ENCODE measurements at regions not wholly inside any gene's neighbourhood (a gene's known extent, or its start where the extent isn't known, plus 50 kb on each side); places are given as distances from the start of the nearest gene placed in this dataset.
A peak's percentile ranks its signal among the peaks of the same experiment; 100 is the strongest.

DNA sequence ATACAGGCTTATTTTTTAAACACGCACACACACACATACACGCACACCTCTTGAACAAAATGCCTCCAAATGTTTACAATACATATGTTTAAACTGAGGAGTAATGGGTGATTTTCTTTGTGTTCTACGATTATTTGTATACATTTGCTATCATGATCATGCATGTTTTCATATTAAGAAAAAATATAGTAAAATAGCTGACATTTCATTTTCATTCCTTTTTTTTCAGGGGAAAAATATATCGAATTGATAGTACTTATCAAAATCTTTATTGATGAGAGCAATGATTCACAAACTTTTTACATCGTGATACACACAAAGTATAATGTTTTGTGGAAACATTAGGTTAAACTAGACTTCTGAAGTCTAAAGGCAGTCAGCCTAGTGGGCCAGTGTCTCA lies 618.9 kb downstream of the TECRL start:
- DNase-seq: no peak

DNA sequence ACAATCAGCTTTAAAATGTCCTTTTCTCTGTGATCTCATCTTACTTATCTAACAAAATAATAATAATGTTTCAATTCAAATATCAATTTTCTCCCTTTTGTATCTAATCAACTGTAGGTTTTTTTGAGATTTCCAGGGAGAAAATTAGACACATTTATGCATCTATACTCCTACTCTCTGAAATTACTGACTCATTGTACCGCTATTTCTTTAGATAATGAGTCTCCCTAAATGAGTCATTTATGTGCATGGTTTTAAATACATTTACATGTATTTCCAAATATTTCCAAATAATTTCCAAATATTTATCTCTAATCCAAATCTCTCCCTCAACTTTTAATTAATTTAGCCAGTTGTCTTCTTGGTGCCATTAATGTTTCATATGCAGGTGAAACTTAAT lies 621.0 kb downstream of the TECRL start:
- no peak for DNase-seq

DNA sequence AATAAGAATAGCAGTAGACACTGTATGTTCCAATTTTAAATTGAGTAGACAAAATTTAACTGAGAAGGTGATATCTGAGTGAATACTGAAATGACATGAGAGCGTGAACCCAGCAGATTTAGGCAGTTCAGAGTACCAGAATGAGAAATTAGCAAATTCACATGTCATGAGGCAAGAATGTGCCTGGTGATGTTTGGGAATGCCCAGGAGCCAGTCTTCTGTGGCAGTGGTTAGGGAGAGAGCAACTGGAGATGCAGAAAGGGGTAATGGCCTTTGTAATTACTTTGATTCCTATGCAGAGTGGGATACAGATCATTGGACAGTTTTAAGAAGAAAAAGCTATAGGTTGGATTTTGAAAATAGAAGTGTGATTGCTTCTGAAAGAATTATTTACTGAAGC lies 621.9 kb downstream of the TECRL start:
- DNase-seq: no peak

DNA sequence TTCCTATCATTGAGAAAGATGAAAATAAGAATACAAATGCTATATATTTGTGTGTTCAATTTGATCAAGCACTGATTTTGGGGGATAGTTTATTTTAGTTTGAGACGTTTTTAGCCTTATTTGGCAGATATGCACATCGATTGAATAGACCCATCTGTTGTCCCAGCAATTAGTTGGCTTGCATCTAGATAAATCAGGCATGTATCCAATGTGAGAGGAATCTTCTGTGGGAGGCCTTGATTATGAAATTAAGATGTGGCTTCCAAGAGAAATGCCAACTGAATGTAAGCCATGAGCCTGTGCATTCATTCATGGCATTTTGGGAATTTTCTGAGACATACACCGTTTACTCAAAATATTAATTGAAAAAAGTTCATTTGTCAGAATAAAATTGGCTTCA lies 623.1 kb downstream of the TECRL start:
- DNase-seq: no peak

DNA sequence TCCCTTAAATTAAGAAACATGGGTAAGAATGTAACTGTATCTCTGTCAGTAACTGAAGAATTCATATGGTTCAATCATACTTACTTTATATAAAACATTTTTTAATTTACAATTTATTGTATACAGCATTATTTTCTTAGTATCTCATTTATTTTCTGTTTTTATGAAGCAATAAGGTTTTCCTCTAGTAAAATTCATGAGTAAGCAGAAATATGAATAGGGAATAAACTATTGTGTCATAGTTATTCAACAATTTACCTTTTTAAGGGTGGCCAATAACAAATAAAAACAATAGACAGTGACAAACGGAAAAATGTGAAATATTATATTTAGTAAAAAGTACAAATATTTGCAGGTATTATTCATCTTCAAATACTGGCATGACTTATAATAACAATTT lies 624.4 kb downstream of the TECRL start:
- DNase-seq: no peak

DNA sequence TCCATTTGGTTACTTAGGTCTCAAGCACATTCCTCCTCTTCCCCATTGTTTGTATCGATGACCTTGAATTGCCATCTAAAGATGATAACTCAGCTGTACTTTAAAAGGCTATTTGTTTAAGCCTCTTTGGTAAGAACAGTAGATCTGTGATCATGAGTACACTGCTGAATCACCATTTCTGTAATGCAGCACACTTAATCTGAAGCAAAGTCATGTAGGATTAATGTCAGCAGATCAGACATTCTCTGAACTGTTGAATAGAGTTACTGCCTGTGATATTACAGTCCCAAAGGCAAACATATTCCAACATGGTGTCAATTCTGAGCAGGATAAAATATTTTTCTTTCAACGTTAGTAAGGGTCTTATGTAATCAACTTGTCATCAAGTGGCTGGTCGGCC lies 631.6 kb downstream of the TECRL start:
- no peak for DNase-seq

DNA sequence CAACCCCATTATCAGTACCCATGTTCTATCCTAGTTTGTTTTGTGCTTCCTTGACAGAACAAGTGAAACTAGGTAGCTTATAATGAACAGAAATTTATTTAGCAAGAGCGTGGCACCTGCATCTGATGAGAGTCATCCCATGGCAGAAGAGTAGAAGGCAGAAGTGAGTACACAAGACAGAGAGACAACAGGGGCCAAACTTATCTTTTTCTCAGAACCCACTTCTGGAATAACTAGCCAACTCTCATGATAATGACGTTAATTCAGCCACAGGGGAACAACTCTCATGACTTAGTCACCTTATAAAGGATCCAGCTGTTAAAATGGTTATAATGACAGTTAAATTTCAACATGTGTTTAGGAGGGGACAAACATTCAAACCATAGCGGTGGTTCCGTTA lies 644.9 kb downstream of the TECRL start:
- DNase-seq: no peak

DNA sequence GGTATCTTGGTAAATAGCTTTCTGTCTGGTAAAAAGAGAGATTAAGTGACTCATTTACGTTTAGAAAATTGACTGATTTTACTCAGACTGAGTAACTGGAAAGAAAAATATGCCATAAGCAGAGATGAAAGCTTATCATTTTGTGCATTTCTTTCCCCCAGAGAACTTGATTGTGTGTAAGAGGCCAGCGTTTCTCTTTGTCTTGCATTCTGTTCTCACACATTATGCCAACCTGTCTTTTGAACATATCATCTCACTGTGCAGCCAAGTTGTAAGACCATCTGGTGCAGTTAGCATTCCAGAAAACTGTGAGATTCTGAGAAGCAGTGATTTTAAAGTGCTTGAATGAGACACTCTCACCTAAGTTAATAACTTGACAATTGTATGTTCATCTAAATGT lies 651.3 kb downstream of the TECRL start:
- DNase-seq: no peak

DNA sequence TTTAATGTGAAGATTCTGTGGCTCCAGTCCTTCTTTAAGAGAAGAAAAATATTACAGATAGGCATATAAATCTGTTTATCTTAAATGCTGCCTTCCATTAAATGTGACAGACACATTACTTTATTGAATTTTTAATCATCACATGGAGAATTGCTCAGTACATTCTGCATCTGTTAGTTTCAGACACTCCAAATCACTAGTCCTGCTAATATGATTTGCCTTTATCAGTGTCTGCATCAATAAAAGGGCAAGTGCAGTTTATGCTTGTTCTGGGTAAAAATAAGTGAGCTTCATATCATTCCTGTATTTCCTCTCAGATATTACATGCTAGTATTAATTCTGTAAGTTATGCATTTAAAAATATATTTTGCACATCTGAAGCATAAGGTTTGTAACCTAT lies 666.4 kb downstream of the TECRL start:
- no peak for DNase-seq

DNA sequence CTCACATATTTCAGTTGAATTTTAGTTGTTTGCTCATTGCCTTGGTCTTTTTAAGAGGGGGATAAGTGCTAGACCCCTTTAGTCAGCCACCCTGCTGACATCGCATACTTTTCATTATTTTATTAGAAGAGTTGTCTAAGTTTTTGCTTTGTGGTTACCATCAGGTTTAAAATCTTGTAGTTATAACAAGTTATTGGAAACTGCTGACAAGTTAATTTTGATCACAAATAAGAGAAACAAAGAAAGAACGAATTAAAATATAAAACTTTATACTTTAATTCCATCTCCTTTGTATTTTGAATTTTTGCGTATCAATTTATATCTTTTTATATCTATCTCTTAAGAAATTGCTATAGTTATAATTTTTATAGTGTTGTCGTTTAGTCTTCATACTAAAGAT lies 679.7 kb downstream of the TECRL start:
- no peak for DNase-seq

DNA sequence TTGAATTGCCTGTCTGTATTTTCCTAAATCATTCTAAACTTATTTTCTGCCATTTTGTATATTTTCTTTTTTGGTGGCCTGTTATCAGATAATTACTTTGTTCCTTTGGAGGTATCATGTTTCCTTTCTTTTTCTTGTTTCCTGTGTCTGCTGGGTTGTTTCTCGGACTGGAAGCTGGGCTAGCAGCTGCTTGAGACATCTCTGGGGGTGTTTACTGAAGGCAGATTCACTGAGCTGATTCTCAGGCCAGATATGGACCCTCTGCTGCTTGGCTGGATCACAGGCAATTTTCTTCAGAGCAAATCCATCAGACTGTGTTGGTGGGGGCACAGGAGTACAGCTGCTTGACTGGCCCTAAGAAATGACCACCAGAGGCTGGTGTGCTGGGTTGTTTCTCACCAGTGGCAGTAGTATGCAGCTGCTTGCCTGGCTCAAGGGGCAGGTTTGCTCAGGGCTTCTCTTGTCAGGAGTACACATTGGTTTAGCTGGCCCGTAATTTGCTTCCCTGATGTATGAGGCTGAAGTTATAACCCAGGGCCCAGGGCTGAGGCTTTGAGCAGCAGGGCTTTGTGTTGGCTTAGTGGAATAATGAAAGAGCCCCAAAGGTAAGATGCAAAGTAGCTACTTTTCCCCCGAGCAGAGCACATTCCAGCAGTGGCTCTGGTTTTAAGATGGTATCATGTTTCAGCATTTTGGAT lies 680.6 kb downstream of the TECRL start:
- DNase-seq: peak; percentile 20

DNA sequence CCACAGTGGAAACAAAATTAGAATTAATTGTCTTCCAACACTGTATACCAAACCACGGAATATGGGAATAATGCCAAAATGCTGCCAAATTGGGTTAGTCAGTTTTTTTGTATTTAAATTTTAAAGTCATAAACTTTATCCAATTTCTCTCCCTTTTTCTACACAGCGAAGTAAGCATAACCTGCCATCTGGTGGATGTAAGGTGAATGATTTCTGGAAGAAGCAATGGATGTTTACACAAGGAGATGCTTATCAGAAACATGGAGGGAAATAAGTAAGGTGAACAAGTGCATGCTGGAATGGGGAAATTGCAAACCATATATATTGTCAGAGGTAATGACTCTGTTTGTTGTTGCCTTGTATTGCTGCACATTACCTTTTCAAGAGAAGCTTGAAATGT lies 691.9 kb downstream of the TECRL start:
- no peak for DNase-seq

DNA sequence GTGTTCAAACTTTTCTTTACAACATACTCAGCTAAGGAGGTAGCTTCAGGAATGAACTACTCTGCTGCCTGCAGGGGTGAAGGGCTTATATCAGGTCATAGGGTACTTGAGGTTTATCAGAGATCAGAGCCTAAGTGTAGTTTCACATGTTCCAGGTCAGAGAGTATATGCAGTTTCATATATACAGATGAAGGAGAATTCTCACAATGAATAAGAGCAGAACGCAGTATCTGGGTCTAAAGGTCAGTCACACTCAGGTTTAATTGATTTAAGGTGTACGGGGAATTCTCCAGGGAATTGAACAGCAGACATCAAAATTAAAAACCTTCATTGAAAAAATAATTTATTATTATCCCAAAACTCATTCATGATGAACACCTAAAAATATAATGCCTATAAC lies 700.6 kb downstream of the TECRL start:
- no peak for DNase-seq

DNA sequence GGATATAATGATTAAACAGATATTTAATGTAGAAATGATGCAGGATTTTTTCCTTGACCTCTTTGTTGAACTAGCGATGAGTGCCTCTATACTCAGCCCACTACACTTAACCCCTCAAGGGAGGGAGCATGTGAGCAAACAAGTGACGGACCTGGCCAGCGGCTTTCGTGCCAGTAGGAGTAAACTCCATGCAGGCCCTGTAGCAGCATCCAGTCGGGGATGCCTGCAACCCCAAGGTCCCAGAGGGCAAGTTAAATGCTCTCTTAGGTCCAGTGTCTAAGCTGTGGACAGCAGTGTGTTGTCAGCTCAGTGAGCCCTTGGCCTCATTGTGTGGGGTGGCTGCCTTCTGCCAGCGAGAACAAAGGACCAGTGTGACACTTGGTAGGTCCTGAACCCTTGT lies 708.7 kb downstream of the TECRL start:
- no peak for DNase-seq

DNA sequence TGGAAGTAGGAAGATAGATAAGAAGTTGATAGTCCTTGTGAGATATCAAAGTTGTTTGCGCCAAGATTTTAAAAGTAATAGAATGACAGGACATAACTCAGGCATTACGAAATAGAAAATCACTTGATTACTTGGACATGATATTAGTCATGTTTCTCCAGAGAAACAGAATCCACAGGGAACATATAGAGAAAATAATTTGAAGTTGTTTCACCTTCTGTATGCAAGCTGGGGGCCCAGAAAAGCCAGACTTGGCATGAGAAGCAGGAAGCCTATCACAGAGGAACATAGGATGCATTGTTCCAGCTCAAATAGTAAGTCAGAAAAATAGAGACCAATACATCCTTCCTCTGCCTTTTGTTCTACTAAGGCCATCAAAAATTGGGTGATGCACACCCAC lies 715.9 kb downstream of the TECRL start:
- DNase-seq: no peak

DNA sequence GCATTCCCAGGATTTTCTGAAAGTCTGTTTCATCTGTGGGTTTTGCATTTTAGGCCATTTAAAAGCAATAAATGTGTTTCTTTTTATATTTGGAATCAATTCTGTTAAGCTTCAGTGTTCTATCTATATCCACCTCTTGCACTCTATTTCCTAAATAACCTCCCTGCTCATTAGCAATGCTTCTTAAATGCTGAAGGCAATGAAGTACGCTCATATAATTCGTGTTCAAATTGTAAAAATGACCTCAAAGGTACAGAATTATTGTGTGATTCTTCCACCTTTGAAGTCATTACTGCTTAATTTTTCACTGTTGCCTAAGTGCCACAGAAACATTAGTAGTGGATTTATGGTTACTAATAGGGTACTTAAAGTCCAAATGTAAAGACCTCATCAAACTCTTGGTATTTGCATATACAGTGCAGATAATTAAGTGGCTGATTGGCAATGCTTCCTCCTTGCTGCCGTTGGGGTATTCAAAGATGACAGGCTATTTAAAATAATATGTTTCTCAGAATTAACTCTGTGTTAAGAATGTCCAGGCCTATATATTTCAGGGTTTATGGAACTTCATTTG lies 730.8 kb downstream of the TECRL start:
- no peak for DNase-seq

DNA sequence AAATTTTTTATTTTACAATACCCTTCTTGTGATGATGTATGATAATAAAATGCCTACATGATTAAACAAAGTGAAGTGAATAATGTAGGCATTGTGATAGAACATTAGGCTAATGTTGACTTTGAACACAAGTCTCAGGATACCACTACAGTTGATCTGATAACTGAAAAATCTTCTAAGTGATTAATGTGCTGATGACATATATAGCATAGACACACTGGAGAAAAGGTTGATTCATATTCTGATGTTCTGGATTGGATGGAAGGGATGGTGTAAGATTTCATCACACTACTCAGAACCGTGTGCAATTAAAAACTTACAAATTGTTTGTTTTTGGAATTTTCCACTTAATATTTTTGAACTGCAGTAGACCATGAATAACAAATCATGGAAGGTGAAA lies 738.5 kb downstream of the TECRL start:
- DNase-seq: no peak

DNA sequence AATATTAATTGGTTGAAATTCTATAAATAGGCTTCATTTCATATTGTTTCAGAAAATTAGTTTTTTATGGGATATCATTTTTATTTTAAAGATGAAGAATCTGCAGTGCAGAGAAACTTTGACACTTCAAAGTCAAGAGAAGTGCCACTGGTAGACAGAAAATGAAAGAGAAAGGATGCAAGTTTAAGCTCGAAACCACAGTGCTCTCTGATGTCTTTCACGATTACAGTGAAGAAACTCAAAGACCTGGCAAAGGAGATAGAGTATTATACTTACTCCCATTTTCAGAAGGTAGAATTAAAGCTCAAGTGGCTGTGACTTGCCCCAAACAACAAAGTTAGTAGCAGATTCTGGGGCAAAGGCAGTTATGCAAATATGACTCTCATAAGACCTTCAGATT lies 745.4 kb downstream of the TECRL start:
- DNase-seq: no peak

DNA sequence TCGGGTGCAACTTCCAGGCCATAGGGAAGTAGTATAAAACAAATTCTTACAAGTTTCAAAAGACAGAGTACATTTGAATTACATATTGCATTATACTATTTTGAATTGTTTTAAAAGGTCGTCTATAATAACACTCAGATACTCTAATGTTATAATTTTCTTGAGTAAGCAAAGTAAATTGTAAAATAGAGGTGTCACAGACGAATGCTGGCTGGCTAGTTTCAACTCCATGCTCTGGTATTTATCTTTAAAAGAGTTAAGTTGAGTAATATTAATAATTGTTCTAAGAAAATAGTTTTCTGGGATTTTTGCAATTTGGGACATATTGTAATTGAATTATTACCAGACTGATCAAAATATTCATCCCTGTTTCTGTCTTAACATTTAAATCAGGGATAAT lies 764.9 kb downstream of the TECRL start:
- no peak for DNase-seq

DNA sequence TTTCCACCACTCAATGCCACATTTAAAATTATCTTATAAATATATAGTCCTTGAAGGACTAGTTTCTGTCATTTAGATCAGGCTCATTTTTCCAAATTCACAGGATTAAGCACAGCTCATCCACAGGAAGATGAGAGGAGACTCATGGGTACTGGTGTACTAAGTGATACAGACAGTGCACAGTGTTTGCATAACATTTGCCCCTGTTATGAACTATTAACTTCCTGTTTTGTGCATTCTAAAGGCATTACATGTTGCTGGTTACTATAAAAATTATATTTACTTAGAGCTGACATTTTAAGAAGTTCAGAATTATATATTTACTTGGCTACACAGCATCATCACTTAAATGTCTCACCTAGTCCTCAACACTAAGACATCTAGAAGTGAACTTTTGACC lies 772.0 kb downstream of the TECRL start:
- no peak for DNase-seq

DNA sequence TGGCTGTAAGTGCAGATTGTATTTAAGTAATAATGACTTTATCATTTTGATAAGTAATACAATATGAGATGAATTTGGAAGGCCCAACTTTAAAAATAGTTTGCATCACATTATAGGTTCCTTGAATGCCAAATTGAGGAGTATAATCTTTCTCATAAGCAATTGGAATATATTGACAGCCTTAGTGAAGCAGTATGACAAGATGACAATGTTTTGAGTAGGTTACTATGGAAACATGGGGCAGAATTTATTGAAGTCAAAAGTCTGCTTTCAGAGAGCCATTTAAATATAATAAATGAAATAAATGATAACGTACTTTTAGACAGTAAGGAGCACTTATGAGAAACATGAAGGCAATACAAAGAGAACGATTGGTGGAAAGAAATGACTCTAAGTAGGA lies 776.4 kb downstream of the TECRL start:
- DNase-seq: no peak

DNA sequence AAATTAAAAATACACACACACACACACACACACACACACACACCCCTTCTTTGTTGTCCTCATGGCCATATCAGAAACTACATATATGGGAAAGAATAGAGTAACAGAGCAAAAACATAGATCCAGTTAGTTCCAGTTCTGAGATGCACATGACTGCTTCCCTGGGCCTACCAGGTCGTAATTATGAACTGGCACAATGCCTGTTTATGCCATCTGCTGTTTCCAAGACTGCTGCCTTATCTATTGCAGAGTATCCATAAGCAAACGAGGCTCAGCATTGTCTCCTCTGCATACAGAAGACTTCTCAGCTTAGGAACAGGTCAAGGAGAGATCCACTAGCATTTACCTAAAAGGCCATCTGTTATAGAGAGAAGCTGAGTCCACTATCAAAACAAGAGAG lies 789.0 kb downstream of the TECRL start:
- DNase-seq: no peak

DNA sequence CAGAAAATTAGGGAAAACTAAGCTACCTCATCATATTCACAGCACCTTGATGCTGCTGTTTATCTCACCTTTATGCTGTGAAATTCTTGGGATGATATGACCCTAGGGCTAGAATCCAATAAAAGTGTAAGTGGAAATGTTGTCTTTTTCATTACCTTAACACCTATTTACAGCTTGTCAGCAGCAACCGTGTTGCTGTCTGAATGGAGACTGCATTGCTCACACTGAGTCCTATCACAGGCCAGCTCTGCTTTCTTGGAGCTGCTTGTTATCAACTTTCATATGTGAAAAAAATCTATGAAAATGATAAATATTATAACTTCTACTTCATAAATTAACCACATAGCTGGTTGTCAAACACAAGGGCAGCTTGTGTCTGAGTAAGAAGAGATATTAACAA lies 789.5 kb downstream of the TECRL start:
- DNase-seq: no peak

DNA sequence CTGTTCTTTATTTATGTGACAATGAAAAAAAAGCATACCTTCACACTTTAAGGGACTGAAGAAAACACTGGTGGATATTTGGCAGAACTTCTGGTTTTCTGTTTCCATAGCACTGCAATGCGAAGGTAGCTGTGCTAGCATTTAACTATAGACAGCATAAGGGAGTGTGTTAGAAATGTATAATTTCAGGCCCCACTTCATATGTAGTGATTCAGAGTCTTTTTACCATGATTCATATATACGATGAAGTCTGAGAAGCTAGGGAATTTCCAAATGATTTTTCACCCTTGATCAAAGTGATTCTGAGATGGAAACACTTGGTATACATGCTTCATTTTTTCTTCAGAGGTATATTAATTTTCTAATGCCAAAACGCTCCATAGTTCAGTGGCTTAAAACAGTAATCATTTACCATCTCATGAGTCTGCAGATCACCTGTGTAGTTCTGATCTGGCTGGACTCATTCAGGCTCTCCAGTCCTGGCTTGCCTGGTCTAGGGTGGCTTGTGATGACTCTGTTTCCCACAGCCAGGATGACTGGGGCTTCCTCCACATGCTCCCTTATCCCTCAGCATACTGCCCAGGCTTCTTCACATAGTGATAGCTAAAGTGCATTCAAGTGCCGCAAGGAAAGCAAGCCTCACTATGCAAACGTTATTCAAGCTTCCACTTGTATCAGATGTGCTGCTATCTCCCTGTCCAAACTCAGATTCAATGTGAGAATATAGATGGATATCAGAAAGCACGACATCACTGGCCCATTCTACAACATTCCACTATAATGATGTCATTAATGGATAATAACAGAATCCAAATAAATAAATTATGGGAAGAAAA lies 790.1 kb downstream of the TECRL start:
- DNase-seq: no peak
